Uterus (tissue), 3 donors: ENCODE measurements at regions not wholly inside any gene's neighbourhood (a gene's known extent, or its start where the extent isn't known, plus 50 kb on each side); places are given as distances from the start of the nearest gene placed in this dataset.

Experiments
- DNase-seq, 2 donors: peaks; one replicate each; pipeline ENCODE4 v3.0.0-alpha.2; 2019 to 2020
- H3K27ac ChIP-seq, 2 donors: fragments of 200-600 bp; sonication (generic); 1 replicate in 1 of 2; 2 replicates in 1 of 2; pipeline ENCODE4 v1.5.1; 2016 to 2018
- H3K27me3 ChIP-seq, 2 donors: fragments of 200-600 bp; sonication (generic); one replicate each; pipeline ENCODE4 v1.5.1; 2018 to 2019; ENCODE audit warnings: control low read depth in 1 of 2
- H3K36me3 ChIP-seq, 2 donors: fragments of 200-600 bp; sonication (generic); one replicate each; pipeline ENCODE4 v1.5.1; 2019; ENCODE audit warnings: control low read depth in 1 of 2
- H3K4me1 ChIP-seq, 2 donors: fragments of 200-600 bp; sonication (generic); one replicate each; pipeline ENCODE4 v1.5.1; 2018 to 2019; ENCODE audit warnings: control low read depth in 1 of 2
- H3K4me3 ChIP-seq, 2 donors: fragments of 200-600 bp; sonication (generic); 1 replicate in 1 of 2; 2 replicates in 1 of 2; pipeline ENCODE4 v1.5.1; 2018 to 2019; ENCODE audit warnings: mild to moderate bottlenecking in 1 of 2
- H3K9me3 ChIP-seq, 2 donors: fragments of 200-600 bp; sonication (generic); one replicate each; pipeline ENCODE4 v1.5.1; 2019; ENCODE audit warnings: control low read depth in 1 of 2
- POLR2A ChIP-seq, 2 donors: fragments of 450-650 bp; IDR thresholded peaks; one replicate each; pipeline ENCODE4 v1.6.1; 2016; ENCODE audit warnings: antibody characterized with exemption in 2 of 2, mild to moderate bottlenecking in 1 of 2, moderate library complexity in 1 of 2
- intact Hi-C: fragments of 100-400 bp; cut with DNase I; formaldehyde crosslinking; loops from one replicate; pipeline ENCODE4 v1.15.1; 2023; ENCODE audit warnings: low total_unique reads
- TF ChIP-seq, protein P1 (sequence below), 4 experiments: fragments of 200-600 bp in 2 of 4; fragments of 450-650 bp in 2 of 4; sonication (generic) in 2 of 4; IDR thresholded peaks; one replicate each; pipeline ENCODE4 v1.5.1; 2016 to 2019; ENCODE audit warnings: antibody characterized with exemption in 4 of 4, mild to moderate bottlenecking in 2 of 4, moderate library complexity in 1 of 4
- donor health status: DM: yes; HTN: yes; CAD: no.

DNA sequence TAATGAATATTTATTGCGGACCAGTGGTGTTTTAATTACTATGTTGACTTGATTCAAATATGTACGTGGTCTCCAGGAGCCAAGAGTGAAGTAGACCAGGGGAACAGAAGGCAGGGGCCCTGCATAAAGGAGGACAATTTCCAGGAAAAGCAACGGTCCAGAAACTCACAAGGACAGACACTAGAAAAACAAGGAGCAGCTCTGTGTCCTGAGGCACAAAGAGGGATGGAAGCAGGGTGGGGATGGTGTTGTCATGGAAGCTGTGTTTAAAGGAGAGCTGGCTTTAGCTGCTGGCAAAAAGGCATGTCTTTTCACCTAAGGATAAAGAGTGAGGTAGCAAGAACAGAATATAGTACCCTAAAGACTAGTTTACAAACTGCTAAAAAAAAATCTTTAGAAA, 254.1 kb upstream of the TENM3 start:
- intact Hi-C loops = no loop called here
- TF ChIP-seq, protein P1, sequence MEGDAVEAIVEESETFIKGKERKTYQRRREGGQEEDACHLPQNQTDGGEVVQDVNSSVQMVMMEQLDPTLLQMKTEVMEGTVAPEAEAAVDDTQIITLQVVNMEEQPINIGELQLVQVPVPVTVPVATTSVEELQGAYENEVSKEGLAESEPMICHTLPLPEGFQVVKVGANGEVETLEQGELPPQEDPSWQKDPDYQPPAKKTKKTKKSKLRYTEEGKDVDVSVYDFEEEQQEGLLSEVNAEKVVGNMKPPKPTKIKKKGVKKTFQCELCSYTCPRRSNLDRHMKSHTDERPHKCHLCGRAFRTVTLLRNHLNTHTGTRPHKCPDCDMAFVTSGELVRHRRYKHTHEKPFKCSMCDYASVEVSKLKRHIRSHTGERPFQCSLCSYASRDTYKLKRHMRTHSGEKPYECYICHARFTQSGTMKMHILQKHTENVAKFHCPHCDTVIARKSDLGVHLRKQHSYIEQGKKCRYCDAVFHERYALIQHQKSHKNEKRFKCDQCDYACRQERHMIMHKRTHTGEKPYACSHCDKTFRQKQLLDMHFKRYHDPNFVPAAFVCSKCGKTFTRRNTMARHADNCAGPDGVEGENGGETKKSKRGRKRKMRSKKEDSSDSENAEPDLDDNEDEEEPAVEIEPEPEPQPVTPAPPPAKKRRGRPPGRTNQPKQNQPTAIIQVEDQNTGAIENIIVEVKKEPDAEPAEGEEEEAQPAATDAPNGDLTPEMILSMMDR (IDR thresholded peaks at IDR 0.05) = no peak
- TF ChIP-seq POLR2A (IDR thresholded peaks at IDR 0.05) = no peak
- no peaks in the 10 kb centered on the region for H3K27me3 ChIP-seq
- no peaks in the 10 kb centered on the region for H3K36me3 ChIP-seq
- H3K4me1 ChIP-seq = no peaks in the 10 kb centered on the region
- no peaks in the 10 kb centered on the region for H3K9me3 ChIP-seq
- no peak overlapping the region for H3K4me3 ChIP-seq
- DNase-seq = no peak
- no peak overlapping the region for H3K27ac ChIP-seq

DNA sequence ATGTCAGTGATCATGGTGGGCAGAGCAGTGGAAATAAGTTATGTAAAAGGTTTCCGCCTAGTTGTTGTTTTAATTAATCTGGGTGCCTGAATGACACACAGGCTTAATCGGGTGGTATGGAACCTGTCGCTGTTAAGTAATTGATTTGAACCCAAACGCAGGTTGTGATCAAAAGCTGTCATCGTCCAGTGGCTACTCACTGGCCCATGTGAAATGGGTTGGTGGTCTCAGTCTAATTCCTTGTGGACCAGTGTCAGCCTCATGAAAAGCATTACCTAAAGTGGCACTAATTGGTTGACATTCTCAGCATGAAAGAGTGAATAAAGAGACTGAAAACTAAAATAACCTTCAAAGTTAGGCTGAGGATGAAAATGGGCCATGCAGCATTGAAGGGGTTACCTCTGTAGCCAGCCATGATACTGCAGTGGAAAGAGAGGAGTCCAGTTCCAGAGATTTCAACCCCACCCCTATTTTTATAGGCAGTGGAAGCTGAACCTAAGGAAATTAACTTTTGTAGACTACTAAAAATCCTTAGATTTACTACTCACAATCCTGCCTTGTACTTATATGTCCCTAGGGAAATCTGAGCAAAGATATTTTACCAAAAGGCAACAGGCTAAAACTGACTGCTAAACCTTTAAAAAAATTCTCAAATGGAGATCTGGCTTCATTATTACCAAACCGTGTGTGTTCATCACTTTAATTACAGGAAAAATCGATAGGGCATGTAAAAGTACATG, 251.7 kb upstream of the TENM3 start:
- no peaks in the 10 kb centered on the region for H3K4me1 ChIP-seq
- H3K27ac ChIP-seq = no peak overlapping the region
- H3K4me3 ChIP-seq = no peak overlapping the region
- no peaks in the 10 kb centered on the region for H3K36me3 ChIP-seq
- DNase-seq = no peak
- no peaks in the 10 kb centered on the region for H3K27me3 ChIP-seq
- TF ChIP-seq POLR2A (IDR thresholded peaks at IDR 0.05) = no peak
- TF ChIP-seq, protein P1 (IDR thresholded peaks at IDR 0.05) = no peak
- H3K9me3 ChIP-seq = no peaks in the 10 kb centered on the region
- intact Hi-C loops = no loop called here

DNA sequence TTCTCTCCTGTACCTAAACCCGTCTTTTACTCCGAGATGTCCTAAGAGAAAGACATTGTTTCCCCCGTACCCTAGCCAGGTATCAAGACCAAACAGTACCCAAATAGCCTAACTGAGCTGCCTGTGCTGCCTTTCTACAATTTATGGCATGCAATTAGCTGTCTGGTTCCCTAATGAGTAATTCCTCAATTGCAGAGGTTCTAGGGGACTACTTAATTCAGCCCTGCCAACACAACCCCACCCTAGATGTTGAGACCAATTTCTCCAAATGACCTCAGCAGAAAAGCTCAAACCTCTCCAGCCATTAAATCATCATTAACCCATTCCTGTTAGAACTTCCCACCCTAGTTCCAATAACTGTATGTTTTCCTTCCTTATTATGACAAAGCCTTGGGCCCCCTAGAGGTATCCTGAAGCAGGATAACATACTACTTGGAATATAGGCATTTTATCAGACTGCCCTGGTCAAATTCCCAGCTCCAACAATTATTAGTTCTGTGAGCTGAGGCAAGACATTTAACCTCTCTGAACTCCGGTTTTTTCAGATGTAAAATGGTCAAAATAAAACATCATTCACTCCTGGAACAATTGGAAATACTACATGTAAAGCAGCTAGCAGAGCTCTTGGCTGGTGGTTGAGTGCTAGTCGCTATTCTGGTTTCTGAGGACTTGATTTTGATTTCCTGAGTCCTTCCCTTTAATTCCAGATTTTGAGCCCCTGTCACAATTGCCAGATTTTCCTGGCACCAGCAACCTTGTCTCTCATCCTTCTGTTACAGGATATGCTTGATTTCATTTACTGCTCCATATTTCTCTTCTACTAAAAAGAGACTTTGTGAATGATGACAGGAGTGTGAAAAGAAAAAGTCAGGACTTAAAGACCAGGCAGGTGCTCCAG, 244.6 kb upstream of the TENM3 start:
- H3K9me3 ChIP-seq = no peaks in the 10 kb centered on the region
- no peak overlapping the region for H3K27ac ChIP-seq
- H3K4me1 ChIP-seq = no peaks in the 10 kb centered on the region
- no peak for TF ChIP-seq POLR2A (IDR thresholded peaks at IDR 0.05)
- TF ChIP-seq, protein P1 (IDR thresholded peaks at IDR 0.05) = no peak
- no peaks in the 10 kb centered on the region for H3K36me3 ChIP-seq
- H3K27me3 ChIP-seq = no peaks in the 10 kb centered on the region
- DNase-seq = no peak
- H3K4me3 ChIP-seq = no peak overlapping the region
- intact Hi-C loops = no loop called here

DNA sequence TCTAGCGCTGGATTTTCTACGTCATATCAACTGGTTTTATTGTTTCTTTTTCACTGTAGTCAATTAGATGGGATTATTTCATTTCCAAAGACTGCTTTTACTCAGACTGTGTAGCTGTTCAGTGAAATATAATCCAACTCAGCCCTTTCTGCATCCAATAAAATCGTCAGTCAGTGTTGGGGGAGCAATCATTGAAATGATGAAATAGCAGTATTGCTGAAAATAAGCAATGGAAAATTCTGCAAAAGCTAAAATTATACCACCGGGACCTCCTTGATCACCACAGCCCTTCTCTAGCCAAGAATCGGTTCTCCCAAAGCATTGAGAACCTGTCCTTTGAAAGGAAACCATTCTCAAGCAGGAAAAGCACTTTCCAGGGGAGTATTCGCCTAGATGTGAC, 243.1 kb upstream of the TENM3 start:
- no peaks in the 10 kb centered on the region for H3K9me3 ChIP-seq
- H3K27me3 ChIP-seq = no peaks in the 10 kb centered on the region
- no peaks in the 10 kb centered on the region for H3K4me1 ChIP-seq
- H3K36me3 ChIP-seq = no peaks in the 10 kb centered on the region
- intact Hi-C loops = no loop called here
- no peak overlapping the region for H3K4me3 ChIP-seq
- no peak overlapping the region for H3K27ac ChIP-seq
- no peak for DNase-seq
- no peak for TF ChIP-seq POLR2A (IDR thresholded peaks at IDR 0.05)
- TF ChIP-seq, protein P1 (IDR thresholded peaks at IDR 0.05) = no peak

GRCh38 chr4:182010876-182011275, 232.3 kb upstream of the TENM3 start:
- Histone ChIP-seq H3K9me3 (no peaks in the 10 kb centered on the region), H3K27ac (no peak overlapping the region), H3K4me3 (no peak overlapping the region), H3K27me3 (no peaks in the 10 kb centered on the region), H3K36me3 (no peaks in the 10 kb centered on the region), H3K4me1 (no peaks in the 10 kb centered on the region)
- no peak for TF ChIP-seq POLR2A (IDR thresholded peaks at IDR 0.05)
- TF ChIP-seq, protein P1 (IDR thresholded peaks at IDR 0.05) = no peak
- DNase-seq = no peak
- intact Hi-C loops = no loop called here
